Nephron progenitor cell (in vitro differentiated cells): ENCODE measurements at regions not wholly inside any gene's neighbourhood (a gene's known extent, or its start where the extent isn't known, plus 50 kb on each side); places are given as distances from the start of the nearest gene placed in this dataset.
A peak's percentile ranks its signal among the peaks of the same experiment; 100 is the strongest.

Experiments
- DNase-seq: peaks from one replicate; pipeline ENCODE4 v3.0.0; 2021
- H3K27ac Mint-ChIP-seq: 2 replicates; pipeline ENCODE4 v1.8.0; 2021; ENCODE audit warnings: mild to moderate bottlenecking, moderate library complexity, mixed read lengths
- H3K27me3 Mint-ChIP-seq: 2 replicates; pipeline ENCODE4 v1.8.0; 2021; ENCODE audit warnings: mild to moderate bottlenecking, low read depth, mixed read lengths; ENCODE audit not compliant: poor library complexity
- H3K36me3 Mint-ChIP-seq: 2 replicates; pipeline ENCODE4 v1.8.0; 2021; ENCODE audit warnings: low read depth, mixed read lengths
- H3K4me1 Mint-ChIP-seq: 2 replicates; pipeline ENCODE4 v1.8.0; 2021; ENCODE audit warnings: mixed read lengths
- H3K4me3 Mint-ChIP-seq: 2 replicates; pipeline ENCODE4 v1.8.0; 2021; ENCODE audit warnings: mild to moderate bottlenecking, moderate library complexity, mixed read lengths
- H3K9me3 Mint-ChIP-seq: 2 replicates; pipeline ENCODE4 v1.8.0; 2021; ENCODE audit warnings: mild to moderate bottlenecking, moderate library complexity, mixed read lengths
- CTCF ChIP-seq: fragments of 200-600 bp; sonication (generic); IDR thresholded peaks from 2 replicates; pipeline ENCODE4 v1.5.0; 2021; ENCODE audit warnings: antibody characterized with exemption

DNA sequence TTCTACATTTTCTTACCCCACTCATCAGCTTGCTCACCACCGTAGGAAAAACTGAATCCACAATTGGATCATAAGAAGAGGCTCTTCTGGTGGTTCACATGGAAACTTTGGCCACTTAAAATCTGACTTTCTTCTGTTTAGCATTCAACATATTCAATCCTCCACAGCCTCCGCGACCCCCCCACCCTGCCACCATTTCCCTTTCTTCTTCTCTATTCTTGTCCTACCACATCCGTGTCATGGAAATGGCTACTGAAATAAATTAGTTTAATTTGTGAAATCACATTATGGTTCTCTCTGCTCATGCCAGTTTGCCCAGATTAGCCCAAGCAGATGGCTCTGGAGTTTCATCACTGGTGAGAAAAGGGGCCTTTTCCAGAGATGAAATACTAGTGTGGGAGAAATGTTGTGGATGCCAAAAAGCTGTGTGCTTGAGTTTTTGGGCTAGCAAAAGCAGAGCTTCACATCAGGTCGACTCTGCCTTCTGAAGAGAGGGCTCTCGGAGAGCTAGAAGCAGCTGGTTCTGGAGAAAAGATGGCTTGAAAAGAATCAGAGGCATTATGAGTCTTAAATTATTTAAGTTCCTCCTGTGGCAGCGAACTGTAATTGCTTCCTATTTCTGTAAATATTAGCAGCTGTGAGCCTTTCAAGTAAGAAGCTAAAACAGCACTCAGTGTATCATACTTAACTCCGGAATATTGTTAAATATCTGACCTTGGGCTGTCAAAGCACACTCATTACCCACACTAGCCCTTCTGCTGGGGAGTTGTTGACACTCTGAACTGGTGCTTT lies 107.1 kb downstream of the MAT2B start:
- Mint-ChIP-seq H3K9me3 (no peaks in the 10 kb centered on the region), H3K27me3 (peaks cover 9% of the 10 kb centered on the region), H3K36me3 (no peaks in the 10 kb centered on the region), H3K27ac (no peak overlapping the region), H3K4me3 (no peak overlapping the region), H3K4me1 (no peaks in the 10 kb centered on the region)
- no peak for DNase-seq
- no peak for TF ChIP-seq CTCF

DNA sequence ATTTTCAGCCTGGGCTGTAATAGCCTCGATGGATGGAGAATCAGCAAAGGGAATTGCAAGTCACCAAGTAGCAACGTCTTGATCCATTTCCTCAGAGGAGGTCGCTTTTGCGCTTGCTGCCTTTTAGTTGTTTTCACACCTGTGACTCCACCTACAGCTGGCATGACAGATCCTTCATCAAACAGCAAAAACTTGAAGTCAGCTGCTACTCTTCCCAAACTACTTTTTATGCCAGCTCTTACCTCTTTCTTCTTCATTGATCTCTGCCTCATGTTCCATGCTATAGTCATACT lies 107.7 kb downstream of the MAT2B start:
- Mint-ChIP-seq H3K4me3 (no peak overlapping the region), H3K36me3 (no peaks in the 10 kb centered on the region), H3K27ac (peak overlapping the region; percentile 4), H3K4me1 (no peaks in the 10 kb centered on the region), H3K27me3 (peaks cover 9% of the 10 kb centered on the region), H3K9me3 (no peaks in the 10 kb centered on the region)
- DNase-seq, result no peak
- TF ChIP-seq CTCF, result no peak

- H3K27me3 Mint-ChIP-seq, result peaks cover 9% of the 10 kb centered on the region
- no peaks in the 10 kb centered on the region for H3K4me1 Mint-ChIP-seq
- DNase-seq, result no peak
- no peak for TF ChIP-seq CTCF
- H3K36me3 Mint-ChIP-seq, result no peaks in the 10 kb centered on the region
- no peaks in the 10 kb centered on the region for H3K9me3 Mint-ChIP-seq
- no peak overlapping the region for H3K27ac Mint-ChIP-seq
- H3K4me3 Mint-ChIP-seq, result no peak overlapping the region
Measured at GRCh38 chr5:163614787-163615186, 109.4 kb downstream of the MAT2B start.

DNA sequence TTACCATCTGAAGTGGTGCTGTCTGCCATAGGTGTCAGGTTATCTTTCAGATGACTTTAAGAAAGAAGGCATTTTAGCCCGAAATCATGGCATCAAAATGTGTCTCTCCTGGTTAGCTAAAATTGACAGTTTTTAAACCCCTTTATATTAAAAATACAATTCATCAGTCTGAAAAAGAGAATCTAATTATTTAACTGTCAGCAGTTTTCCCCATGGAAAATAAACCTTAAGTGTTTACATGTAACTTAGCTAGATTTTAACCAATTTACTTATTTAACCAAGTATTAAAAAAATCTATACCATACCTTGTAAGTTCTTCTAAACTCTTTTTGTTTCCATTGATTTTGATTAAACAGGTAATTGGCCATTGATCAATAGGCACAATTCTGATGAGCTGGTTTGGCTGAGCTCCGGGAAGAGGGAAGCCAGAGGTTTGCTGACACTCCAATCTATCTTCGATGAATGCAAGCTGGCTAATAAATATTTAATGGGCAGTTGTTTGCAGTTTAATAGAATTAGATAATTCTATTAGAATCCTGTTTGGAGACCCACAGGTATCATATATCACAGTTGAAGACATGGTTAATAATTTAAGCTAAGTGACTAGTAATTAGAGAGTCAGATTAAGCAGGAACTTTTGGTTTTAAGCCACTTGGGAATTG lies 114.0 kb downstream of the MAT2B start:
- no peak for TF ChIP-seq CTCF
- Mint-ChIP-seq H3K27me3 (peaks cover 5% of the 10 kb centered on the region), H3K4me1 (peaks cover 10% of the 10 kb centered on the region), H3K27ac (peak overlapping the region; percentile 1), H3K9me3 (no peaks in the 10 kb centered on the region), H3K4me3 (no peak overlapping the region), H3K36me3 (no peaks in the 10 kb centered on the region)
- no peak for DNase-seq

DNA sequence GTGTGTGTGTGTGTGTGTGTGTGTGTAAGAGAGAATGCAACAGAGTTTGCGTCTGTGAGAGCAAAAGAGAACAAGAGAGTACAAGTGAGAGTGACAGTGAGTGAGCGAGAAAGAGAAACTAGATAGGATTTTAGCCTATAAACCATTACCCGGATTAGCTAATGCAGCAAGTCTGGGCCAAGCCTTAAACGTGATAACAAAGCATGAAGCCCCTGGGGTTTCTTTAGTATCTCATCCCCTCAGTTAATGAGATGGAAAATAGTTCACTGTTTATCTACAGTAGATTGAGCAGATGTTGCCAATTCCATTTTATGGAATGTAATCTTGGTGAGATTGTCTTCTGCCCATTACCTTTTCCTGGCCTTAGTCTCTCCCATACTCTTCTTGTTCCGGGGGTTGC lies 114.5 kb downstream of the MAT2B start:
- Mint-ChIP-seq H3K36me3 (no peaks in the 10 kb centered on the region), H3K27ac (peak overlapping the region; percentile 1)

More for the DNA sequence above, 114.5 kb downstream of the MAT2B start:
- no peak overlapping the region for H3K4me3 Mint-ChIP-seq
- peaks cover 15% of the 10 kb centered on the region for H3K4me1 Mint-ChIP-seq
- no peak for TF ChIP-seq CTCF
- H3K27me3 Mint-ChIP-seq, result peaks cover 5% of the 10 kb centered on the region
- no peak for DNase-seq
- no peaks in the 10 kb centered on the region for H3K9me3 Mint-ChIP-seq
